LHCN-M2 (cell line): ENCODE measurements at regions not wholly inside any gene's neighbourhood (a gene's known extent, or its start where the extent isn't known, plus 50 kb on each side); places are given as distances from the start of the nearest gene placed in this dataset.

Experiments
- DNase-seq: peaks from one replicate; pipeline ENCODE4 v3.0.0-alpha.2; 2012; ENCODE audit warnings: low read depth

DNA sequence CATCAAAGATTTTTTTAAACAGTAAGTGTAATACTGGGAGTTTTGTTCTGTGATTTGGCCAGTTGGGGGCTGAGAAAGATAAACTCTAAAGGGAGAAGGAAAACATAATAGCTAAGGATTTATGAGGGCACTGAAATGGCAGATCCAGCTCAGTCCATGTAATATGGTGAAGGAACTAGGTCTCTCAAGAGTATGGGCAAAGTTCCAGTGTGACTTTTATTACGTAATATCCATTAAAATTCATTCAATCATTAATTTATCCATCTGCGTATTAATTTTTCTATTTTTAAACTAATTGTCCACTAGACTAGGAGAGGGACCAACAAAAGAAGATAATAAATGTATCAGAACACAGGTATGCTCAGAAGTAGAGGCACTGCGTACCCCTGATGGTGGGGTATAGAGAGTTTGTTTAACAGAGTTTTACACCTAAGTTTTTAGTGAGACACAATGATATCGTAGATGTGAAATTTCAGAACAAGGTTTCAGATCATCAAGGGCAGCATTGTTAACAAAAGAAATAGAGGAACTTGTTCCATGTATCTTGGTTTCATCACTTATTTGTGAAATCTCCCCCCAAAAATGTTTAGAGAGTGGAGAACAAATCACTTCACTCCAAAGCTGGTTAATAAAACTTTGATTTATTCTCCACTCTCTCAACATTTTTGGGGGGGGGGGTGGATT is 351.1 kb downstream of the GRXCR1 start:
- DNase-seq: no peak

DNA sequence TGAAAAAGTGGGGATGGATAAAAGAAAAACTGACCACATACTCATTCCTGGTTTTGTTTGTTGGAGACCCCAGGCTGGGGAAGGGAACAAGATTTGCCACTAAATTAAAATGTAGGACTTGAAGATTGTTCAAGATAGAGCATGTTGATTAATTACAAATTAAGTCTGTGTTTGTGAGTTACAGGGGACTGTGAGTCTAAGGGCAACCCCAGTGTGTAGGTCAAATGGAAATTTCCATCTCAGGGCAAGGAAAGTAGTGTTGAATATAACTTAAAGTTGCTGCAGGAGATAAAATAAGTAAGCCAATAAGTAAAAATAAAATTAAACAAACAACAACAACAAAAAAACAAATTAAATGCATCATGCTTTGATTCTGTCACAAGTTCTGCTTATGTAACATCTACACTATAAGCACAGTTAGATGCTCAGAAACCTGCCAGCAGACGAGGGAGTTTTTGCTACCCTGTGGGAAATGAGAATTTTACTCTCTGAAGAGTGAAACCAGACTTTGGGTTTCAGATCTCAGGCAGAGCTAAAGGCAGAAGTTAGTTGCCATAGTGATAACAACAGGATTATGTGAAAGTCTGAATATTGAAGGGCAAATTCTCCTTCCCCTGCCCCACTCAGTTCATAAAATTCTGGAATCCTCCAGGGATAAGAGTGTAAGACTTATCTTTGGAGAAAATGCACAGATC is 352.3 kb downstream of the GRXCR1 start:
- no peak for DNase-seq

DNA sequence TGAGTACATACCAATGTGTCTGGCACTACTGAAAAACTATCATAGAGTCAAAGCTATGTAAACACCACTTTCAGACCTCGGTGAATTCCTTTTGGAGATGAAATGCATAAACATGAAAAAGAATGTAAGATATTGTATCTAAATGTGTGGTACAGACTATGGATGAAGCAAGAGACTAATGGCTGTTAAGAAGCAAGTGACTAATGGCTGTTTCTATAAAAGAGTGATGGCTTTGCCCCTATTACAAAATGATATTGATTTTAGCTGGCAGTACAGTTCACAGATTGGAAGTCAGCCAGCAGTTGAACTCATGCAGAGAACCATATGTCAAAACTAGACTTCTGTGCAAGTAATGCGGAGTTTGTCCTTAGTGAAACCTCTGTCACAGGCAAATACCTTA is 359.3 kb downstream of the GRXCR1 start:
- DNase-seq: no peak

DNA sequence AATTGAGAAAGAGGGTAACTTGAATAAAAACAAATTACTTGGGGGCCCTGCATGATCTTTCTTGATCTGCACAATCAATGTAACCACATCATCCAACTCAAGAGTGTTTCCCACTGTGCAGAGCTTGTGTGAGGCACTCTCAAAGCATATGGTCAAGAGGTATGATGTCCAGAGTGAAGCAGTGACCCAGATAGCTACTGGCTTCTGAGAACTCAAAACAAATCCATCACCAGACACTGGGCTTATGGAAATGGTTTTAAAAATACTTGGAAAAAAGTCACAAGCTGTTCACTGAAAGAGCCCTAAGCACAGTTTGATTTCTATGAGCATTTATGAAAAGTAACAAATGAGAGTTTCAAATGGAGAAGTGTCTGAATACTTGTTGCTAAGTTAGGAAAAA is 361.0 kb downstream of the GRXCR1 start:
- DNase-seq: no peak

DNA sequence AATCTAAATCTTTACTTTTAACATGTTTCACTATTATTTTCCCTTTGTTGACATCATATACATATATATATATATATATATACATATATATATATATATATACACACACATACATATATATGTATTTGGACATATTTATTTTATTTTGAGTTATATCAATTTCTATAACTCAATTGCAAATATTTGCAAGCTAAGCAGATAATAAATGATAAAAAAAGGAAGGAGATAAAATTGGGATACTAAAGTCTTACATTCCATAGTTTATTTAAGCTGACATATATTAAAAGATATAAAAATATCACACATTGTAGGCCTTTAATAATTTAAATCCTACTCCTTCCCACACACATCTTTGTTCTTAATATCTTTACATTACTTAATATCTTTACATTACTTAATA is 372.2 kb downstream of the GRXCR1 start:
- no peak for DNase-seq

DNA sequence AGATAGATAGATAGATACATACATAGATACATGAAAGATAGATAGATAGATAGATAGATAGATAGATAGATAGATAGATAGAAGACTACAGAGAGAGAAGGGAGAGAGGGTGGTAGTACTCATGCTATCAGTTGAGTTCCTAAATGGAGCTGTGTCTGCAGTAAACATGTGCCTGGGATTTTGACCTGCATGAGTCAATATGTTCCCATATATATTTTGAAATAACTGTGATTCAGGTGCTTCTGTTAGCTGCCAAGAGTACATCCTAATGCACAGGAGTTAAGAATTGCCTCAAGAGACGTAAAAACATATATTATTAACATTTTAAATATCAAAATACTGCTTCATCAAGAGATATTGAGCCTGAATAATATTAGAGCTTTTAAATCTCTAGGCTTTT is 379.4 kb downstream of the GRXCR1 start:
- no peak for DNase-seq

DNA sequence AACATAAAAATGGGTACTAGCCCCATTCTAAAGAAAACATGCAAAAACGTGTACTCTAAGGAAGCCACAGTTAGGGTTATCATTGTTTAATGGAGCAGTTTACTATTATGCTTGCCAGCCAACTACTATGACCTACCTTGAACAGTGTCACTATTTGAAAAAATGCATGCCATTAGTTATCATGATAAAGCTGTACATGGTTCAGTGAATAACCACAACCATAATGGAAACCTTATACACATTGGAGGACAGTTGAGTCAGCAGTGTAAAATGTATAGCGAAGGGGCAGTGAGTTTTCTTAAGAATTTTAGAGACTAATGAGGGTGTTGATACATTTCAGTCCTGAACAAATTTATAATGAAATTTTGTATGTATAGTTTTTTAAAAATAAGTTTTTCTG is 381.9 kb downstream of the GRXCR1 start:
- no peak for DNase-seq

DNA sequence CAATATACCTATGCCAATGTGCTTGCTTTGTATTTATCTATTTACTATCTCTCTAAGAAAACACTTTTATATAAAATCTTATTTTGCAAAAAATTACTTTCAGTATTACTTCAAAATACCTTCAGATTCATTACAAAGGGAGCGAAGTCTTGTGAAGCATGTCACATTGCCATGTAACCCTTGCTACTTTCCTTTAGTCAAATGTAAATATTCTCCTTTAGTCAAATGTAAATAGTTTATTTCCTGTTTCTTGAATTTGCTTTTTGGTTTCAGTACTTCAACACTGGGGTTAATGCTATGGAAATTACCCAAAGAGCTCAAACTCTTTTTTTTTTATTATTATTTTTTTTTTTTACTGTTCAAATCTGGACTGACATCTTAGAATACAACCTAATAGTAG is 383.3 kb downstream of the GRXCR1 start:
- no peak for DNase-seq

DNA sequence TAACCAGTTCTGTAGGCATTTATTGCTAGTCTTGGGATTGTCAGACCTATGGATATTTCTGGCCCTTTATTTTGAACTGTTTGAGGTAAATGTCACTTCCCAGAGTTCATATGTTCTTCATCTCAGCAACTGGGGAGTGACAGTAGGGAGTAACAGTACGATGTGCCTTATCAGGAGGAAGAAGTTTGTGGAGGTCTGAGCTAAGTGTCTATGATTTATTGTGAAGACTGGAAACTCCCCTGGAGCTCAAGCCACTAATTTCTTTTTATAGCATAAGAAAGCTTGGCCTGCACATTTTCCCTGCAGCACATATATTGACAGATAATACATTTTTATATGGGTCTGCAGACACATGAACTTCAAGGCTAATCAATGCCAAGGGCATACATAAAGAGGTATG is 383.8 kb downstream of the GRXCR1 start:
- DNase-seq: no peak

DNA sequence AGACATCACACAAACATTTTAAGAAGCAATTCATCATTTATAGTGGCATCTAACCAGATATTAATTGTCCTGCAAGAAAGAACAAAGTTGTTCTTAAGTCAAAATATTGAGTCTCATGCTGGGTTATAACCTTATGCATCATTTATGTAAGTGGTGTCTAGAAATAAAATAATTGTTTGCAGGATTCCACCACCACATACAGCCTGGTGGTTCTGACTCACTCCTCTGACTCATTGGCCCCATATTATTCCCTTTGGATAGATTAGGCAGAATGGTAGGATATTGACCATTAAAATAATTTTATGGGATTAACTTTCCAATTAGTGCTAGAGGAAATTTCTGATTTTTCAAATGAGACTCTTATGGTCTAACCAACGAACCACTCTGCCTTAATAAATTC is 384.5 kb downstream of the GRXCR1 start:
- peak; percentile 62 for DNase-seq

DNA sequence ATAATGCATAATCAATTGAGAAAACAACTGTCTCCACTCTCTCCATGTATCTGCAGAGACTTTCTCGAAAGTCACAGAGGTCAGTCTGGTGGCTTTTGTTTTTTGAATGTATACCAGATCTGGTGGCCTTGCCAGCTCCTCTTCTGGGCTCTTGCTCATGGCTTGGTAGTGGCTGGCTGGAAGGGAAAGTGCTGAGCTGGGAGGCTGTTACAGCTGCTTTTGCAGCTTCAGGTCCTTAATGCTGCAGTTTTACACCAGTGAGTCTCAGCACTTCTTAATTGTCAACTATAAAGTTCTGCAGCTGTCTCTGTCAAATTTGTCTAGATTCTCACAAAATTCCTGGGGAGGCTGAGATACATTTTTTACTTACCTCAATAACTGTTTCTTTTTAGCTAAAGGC is 390.0 kb downstream of the GRXCR1 start:
- DNase-seq: peak; percentile 52

DNA sequence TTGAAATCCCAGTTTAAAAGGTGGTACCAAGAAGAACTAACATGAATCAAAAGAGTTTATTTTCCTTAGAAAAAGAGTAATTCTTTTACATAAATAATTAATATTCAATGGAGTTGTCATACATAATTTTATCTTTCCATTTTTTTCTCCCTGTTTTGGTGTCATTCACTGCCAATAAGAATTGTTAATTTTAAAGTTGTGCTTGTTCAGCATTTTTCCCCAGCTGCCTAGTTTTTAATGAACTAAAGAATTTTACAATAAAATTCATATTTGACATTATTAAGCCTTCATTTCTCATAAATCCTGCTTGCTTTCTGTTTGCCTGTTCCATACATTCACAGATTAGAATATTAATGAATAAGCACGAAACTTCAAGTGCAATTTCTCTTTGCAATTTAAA is 393.6 kb downstream of the GRXCR1 start:
- DNase-seq: no peak

DNA sequence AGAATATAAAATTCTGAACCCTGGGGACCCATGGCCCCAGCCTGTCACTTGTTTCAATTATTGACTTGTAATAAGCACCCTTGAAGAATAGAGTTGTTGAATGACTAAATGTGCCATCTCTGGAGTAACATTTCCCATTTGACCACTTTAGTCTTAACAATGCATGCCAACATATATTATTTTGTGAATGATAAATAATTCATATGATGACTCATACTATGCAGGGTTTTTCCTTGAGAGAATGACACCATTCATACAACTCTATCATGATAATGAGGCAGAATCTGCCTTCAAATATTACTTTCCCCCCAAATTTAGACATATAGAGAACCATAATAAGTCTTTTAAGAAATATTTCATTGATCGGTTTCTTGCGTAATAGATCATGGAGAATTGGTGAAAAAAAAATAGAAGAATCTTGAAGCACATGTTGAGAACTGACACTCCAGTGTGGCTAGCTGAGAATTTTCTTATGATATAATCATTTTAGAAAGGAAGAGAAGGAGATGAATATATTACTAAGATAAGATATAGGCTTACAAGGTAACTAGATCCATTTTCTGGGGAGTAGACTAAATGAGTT is 404.5 kb downstream of the GRXCR1 start:
- DNase-seq: no peak

DNA sequence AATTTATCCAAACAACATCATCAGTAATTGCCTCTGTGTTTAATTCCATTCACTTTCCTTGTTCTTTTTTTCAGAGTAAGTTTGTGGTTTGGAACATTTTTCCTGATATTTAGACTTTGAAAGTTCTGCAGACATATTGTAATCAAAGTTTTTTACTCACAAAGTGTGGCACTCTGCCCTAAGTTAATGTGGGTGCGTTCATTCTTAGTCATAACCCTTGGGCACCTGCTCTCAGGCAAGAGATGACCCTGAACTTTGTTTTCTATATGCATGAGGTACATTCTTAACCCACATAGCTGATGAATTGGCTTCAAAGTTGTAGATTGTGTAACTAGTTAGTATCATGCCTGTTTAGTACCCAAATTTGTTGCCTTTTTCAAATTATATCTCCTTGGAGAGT is 424.3 kb downstream of the GRXCR1 start:
- peak; percentile 60 for DNase-seq

DNA sequence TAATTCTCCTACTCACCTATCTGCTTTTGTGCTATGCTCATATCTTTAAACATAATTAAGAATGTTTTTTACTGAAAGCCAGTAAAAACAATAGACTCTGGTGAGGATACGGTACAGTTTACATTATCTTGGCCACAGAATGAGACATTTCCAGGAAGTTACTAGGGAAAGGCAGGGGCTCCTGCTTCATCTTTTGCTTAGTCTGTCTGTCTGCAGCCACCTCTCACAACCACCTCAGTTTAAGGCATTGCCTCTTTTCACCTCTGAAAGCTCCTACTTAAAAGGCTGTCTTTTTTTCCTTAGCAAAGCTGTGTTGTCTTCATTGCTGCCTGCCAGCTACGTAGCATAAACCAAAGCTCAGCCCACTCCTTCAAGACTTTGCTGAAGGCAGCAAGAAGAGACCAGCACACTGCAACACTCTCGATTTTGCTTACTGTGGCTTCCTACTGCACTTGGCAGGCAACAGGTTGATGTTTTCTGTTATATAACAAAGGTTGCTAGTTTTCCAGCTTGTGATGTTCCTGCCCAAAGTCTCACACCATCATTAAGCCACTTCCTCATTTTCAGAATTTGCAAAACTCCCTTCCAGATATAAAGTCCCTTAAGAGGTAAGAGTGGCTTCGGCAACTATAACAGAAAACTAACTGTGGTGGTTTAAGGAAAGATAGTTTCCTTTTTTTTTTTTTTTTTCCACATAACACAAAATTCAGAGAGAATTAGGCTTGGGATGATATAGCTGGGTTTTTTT is 432.9 kb downstream of the GRXCR1 start:
- no peak for DNase-seq

DNA sequence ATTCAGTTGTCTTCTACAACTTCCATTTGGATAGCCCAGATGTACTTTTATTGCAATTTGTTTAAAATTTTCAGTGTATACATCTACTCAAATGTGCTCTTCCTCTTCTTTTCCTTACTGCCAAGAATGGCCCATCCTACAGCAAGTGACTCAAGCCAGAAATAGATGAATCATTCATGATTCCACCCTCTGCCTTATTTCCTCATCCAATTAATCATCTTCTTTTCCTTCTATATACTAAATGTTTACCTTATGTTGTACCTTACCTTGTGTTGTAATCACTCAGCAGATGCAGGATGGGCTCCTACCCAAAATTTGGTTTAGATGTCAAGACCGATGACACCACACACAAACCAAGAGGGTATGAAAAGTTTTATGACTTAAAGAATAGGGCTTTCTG is 437.8 kb downstream of the GRXCR1 start:
- DNase-seq: peak; percentile 52

DNA sequence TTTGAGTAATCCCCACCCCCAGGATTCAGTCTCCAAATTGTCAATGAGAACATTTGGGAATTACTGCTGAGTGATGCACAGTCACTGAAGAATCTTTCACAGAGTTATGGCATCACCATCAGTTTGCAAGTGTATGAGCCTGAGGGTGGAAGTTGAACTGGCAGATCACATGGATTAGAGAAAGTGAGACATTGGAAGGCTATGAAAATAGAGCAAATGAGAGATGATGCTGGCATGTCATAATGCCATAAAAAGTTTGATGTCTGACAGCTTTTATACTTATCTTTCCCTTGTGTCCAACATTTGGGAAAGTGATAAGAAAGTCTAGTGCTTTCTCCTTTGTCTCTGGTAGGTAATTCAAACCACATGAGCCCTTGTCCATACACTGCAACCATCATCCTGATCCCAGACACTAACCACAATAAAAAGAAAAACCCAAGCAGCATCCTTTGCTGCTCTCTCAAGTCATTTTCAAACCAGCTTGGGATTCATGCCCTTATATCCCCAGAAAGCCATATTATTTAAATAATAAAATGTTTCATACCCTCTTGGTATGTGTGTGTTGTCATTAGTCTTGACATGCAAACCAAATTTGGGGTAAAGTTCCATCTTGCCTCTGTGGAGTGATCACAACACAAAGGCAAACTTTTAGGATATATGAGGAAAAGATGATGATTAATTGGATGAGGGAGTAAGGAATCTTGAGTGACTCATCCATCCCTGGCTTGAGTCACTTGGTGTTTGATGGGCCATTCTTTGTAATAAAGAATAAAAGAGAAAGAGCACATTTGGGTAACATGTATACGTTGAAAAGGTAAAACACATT is 438.9 kb downstream of the GRXCR1 start:
- DNase-seq: peak; percentile 79

DNA sequence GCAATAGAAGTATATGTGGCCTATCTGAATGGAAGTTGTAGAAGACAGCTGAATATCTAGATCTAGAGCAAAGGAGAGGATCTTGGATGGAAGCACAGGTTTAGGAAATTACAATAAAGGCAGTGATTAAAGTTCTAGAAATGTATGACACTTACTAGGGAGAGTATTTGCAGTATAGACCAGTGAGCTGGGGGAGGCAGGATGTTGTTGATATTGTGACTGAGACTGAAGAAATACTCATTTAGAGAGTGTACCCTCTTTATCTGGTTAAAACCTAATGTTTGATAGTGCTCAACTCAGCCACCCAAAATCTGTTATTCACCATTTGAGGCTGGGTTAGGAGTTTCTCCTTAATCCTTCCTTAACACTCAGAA is 439.5 kb downstream of the GRXCR1 start:
- DNase-seq: peak; percentile 21

DNA sequence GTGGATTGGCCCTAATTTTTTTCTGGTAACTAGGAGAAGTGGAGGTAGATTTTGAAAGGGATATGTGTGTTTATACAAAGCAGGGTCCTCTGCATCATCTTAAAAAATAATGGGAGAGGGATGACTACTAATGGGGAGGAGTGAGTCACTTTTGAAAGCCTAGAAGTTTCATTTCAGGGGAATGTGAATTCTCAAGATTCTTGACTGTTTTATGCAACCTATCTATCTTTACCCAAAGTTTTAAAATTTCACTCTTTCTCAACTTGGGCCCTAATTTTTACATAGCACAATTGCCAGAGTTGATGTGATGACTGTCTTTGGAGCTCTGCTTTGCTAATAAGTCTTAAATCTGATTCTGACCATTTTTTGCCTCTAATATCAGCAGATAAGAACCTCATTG is 445.2 kb downstream of the GRXCR1 start:
- peak; percentile 66 for DNase-seq

DNA sequence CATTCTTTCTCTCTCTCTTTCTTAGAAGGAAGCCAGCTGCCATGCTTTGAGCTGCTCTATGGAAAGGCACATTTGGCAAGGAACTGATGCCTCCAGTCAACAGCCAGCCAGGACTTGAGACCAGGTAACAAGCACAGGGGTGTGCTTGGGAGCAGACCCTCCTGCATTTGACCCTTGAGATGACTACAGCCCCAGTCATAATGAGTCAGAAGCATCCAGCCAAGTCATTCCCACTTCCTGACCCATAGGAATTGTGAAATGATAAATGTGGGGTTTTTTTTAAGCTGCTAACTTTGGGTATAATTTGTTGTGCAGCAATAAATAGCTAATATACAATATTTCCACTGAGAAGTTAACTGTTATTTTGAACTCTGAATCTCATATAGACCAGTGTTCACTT is 446.9 kb downstream of the GRXCR1 start:
- peak; percentile 84 for DNase-seq

DNA sequence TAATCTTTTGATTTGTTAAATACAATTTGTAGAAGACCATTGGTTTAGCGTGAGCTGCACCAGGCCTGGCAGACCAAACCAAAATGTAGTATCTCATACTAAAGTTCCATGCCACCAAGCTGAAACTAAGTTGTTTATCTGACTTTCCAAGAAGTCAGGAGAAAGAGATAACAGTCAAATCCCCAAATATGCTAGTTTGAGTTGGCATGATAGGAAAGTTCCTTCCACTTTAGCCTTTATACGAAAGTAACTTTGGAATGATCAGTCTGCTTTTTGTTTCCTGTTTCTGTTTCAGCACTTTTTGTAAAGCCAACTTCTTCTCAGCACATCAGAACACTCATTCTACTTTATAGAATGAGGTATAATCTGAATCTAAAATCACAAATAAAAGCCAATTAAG is 449.2 kb downstream of the GRXCR1 start:
- DNase-seq: no peak

DNA sequence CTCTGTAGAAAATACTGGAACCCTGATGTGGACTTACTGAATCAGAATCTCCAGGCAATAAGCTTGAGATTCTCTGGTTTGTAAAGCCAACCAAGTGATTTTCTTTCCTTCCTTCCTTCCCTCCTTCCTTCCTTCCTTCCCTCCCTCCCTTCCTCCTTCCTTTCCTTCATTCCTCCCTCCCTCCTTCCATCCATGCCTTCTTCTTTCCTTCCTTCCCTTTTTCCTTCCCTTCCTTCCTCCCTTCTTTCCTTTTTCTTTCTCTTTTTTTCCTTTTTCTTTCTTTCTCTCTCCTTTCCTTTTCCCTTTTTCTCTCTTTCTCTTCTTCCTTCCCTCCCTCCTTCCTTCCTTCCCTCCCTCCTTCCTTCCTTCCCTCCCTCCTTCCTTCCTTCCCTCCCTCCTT is 450.8 kb downstream of the GRXCR1 start:
- DNase-seq: no peak
